K562 (cell line): ENCODE measurements at regions not wholly inside any gene's neighbourhood (a gene's known extent, or its start where the extent isn't known, plus 50 kb on each side); places are given as distances from the start of the nearest gene placed in this dataset.

ENCODE experiments used
- CGGBP1 ChIP-seq: fragments of 250-450 bp; sonication (Bioruptor Pico); IDR thresholded peaks from 2 replicates; pipeline ENCODE4 v1.9.0; 2021; ENCODE audit warnings: mild to moderate bottlenecking
- CHD7 ChIP-seq: fragments of 200-600 bp; sonication (generic); IDR thresholded peaks from one replicate; pipeline ENCODE4 v1.6.1; 2012; ENCODE audit warnings: mild to moderate bottlenecking, low read depth, low read length, inconsistent platforms
- E4F1 ChIP-seq: fragments of 250-450 bp; sonication (Bioruptor Pico); IDR thresholded peaks from 2 replicates; pipeline ENCODE4 v1.5.0; 2021; ENCODE audit warnings: mild to moderate bottlenecking, borderline replicate concordance
- FOXA3 ChIP-seq, 2 experiments: fragments of 450-650 bp in 1 of 2; sonication (generic) in 1 of 2; formaldehyde crosslinking; IDR thresholded peaks in 1 of 2; conservative IDR thresholded peaks in 1 of 2; 2 replicates each; pipeline versions ENCODE4 v1.4.0 to v1.8.0; 2020 to 2022; ENCODE audit warnings: mild to moderate bottlenecking in 2 of 2, missing genetic modification reagents in 1 of 2
- GABPB1 ChIP-seq: sonication (generic); formaldehyde crosslinking; IDR thresholded peaks from 2 replicates; pipeline ENCODE4 v1.8.0; 2022; ENCODE audit warnings: mild to moderate bottlenecking, missing genetic modification reagents
- HIVEP1 ChIP-seq: fragments of 250-450 bp; sonication (Bioruptor Pico); IDR thresholded peaks from 2 replicates; pipeline ENCODE4 v1.4.0; 2020; ENCODE audit warnings: mild to moderate bottlenecking
- RFX5 ChIP-seq: IDR thresholded peaks from 2 replicates; pipeline ENCODE4 v1.6.1; 2011; ENCODE audit warnings: low read depth, mild to moderate bottlenecking, improper control_type of control experiment, low read length
- SFPQ ChIP-seq: fragments of 200-400 bp; formaldehyde crosslinking; IDR thresholded peaks from 2 replicates; pipeline ENCODE4 v1.6.1; 2017; ENCODE audit warnings: mild to moderate bottlenecking, low read depth, low read length, moderate library complexity
- TCF3 ChIP-seq: sonication (generic); formaldehyde crosslinking; IDR thresholded peaks from 2 replicates; pipeline ENCODE4 v1.4.0; 2020; ENCODE audit warnings: mild to moderate bottlenecking, missing genetic modification reagents
- ZFX ChIP-seq: sonication (generic); formaldehyde crosslinking; IDR thresholded peaks from 2 replicates; pipeline ENCODE4 v1.8.0; 2022; ENCODE audit warnings: mild to moderate bottlenecking, missing genetic modification reagents, moderate library complexity
- ZNF696 ChIP-seq: fragments of 250-450 bp; sonication (Bioruptor Pico); conservative IDR thresholded peaks from 2 replicates; pipeline ENCODE4 v1.4.0; 2020; ENCODE audit warnings: mild to moderate bottlenecking, moderate library complexity

GRCh38 chr3:33936171-33936920 is 137.9 kb downstream of the PDCD6IP start (continued):
- no peak for TF ChIP-seq CGGBP1
- no peak for TF ChIP-seq ZFX (CRISPR knock-in tag)
- peak; percentile 88 to 92 for TF ChIP-seq FOXA3 (CRISPR knock-in tag; conservative IDR thresholded peaks at IDR 0.05 in 1 of 2, IDR thresholded peaks at IDR 0.05 in 1 of 2)
- no peak for TF ChIP-seq RFX5
- no peak for TF ChIP-seq SFPQ
- no peak for TF ChIP-seq ZNF696 (CRISPR knock-in tag)
- TF ChIP-seq GABPB1 (CRISPR knock-in tag) = no peak
- no peak for TF ChIP-seq CHD7
- peak; percentile 92 for TF ChIP-seq TCF3 (CRISPR knock-in tag)
- no peak for TF ChIP-seq HIVEP1 (CRISPR knock-in tag)
- no peak for TF ChIP-seq E4F1 (CRISPR knock-in tag)
